ENCODE measurements at regions not wholly inside any gene's neighbourhood (a gene's known extent, or its start where the extent isn't known, plus 50 kb on each side); places are given as distances from the start of the nearest gene placed in this dataset.

DNA sequence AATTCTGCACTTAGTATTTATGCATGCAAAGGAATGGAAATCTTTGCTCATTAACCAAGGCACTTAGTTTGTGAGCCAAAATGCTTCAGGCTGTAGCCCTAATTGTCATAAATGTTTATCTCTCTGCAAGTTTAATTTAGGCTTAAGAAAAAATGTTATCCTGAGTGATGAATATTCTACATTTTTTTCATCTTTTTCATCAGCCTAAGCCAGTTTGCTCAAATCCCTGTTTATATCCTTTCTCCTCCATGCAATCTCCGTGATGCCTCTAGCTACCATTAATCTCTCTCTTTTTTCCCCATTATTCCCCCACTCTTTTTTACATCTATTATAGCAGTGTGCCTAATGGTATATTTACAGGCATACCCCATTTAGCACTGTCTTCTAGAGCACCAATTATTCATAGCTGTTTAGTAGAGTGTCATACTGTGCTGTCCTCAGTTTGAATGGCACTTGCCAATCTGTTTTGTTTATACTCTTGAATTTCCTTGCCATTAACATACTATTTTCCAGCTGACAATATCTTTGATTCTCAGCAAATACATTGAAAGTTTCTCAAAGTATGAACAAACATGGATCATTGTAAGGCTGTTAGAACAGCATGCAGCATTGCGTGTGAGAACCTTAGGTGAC is 1457.0 kb downstream of the MAT2B start:
- TF ChIP-seq EZH2phosphoT487 (IDR thresholded peaks at IDR 0.05; ENCODE audit: insufficient read depth, low read depth) (no peak), EZH2 (IDR thresholded peaks at IDR 0.05; ENCODE audit: insufficient read depth, poor library complexity, severe bottlenecking) (no peak)
